ENCODE measurements at regions not wholly inside any gene's neighbourhood (a gene's known extent, or its start where the extent isn't known, plus 50 kb on each side); places are given as distances from the start of the nearest gene placed in this dataset.
A peak's percentile ranks its signal among the peaks of the same experiment; 100 is the strongest.

DNA sequence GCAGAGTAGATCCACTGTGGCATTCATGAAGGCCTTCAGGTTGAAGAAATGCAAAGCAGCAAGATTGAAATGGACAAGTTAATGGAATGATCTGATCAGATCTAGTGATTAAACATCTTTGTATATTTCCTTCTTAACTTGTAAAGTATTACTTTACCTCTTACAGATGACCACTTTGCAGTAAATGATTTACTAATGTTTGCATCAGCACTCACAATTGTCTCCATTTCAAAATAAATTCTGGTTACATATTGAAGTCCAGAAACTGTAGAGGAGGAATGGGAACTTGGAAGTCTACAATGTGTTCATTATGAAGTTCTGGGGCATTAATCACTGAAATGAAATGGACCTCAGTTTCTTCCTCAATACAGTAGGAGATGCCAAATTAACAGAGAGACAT is 380.8 kb downstream of the FOXO1 start:
- CTCF ChIA-PET = no interaction called here
- intact Hi-C loops (cut with micrococcal nuclease) = no loop called here
- H3K9me3 Mint-ChIP-seq = no peaks in the 10 kb centered on the region
- H3K4me3 Mint-ChIP-seq = no peak overlapping the region
- no peak overlapping the region for H3K27ac Mint-ChIP-seq
- peaks cover 11% of the 10 kb centered on the region for H3K4me1 Mint-ChIP-seq (ENCODE audit: low read depth)
- no peaks in the 10 kb centered on the region for H3K27me3 Mint-ChIP-seq (ENCODE audit: low read depth)
- H3K36me3 Mint-ChIP-seq (ENCODE audit: low read depth) = no peaks in the 10 kb centered on the region
- no peak for DNase-seq

- no peak for DNase-seq
- Mint-ChIP-seq H3K4me1 (ENCODE audit: low read depth) (peaks cover 19% of the 10 kb centered on the region), H3K4me3 (no peak overlapping the region), H3K36me3 (ENCODE audit: low read depth) (no peaks in the 10 kb centered on the region), H3K9me3 (no peaks in the 10 kb centered on the region), H3K27ac (no peak overlapping the region), H3K27me3 (ENCODE audit: low read depth) (no peaks in the 10 kb centered on the region)
- CTCF ChIA-PET = interaction anchor here (0.7 to 1.9 kb wide), 2 partner anchors 28 to 218 kb away, joined by 4 to 5 read pairs; no protein-coding TSS in a partner anchor
- intact Hi-C loops (cut with micrococcal nuclease) = no loop called here
These were observed 379.0 kb downstream of the FOXO1 start for GRCh38 chr13:40287428-40287827.

GRCh38 chr13:40288259-40288658 is 378.2 kb downstream of the FOXO1 start:
- Mint-ChIP-seq H3K4me1 (ENCODE audit: low read depth) (peaks cover 22% of the 10 kb centered on the region), H3K36me3 (ENCODE audit: low read depth) (no peaks in the 10 kb centered on the region), H3K27ac (no peak overlapping the region), H3K9me3 (no peaks in the 10 kb centered on the region), H3K4me3 (no peak overlapping the region), H3K27me3 (ENCODE audit: low read depth) (no peaks in the 10 kb centered on the region)
- no peak for DNase-seq
- CTCF ChIA-PET = interaction anchor here (1.9 kb wide), 1 partner anchor 28 kb away, joined by 5 read pairs; no protein-coding TSS in a partner anchor
- intact Hi-C loops (cut with micrococcal nuclease) = no loop called here

DNA sequence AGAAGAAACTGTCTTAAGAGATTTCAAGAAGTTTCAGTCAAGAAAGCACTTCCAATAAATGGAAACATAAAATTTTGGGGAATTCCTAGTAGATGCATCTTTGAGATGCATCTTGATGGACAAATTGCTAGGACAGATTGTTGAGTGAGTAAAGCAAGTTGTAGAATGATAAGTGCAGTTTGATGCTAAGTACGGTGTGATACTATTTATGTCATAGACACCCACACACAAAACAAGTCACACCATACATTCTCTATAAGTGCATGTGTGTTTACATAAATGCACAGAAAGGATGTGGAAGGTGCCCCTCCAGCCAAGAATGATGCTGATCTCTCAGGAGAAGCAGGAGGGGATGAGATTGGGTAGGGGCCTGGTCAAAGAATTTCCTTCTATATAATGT is 375.7 kb downstream of the FOXO1 start:
- peaks cover 22% of the 10 kb centered on the region for H3K4me1 Mint-ChIP-seq (ENCODE audit: low read depth)
- no peak overlapping the region for H3K4me3 Mint-ChIP-seq
- CTCF ChIA-PET = no interaction called here
- H3K9me3 Mint-ChIP-seq = no peaks in the 10 kb centered on the region
- no peak overlapping the region for H3K27ac Mint-ChIP-seq
- no peaks in the 10 kb centered on the region for H3K27me3 Mint-ChIP-seq (ENCODE audit: low read depth)
- intact Hi-C loops (cut with micrococcal nuclease) = no loop called here
- peaks cover 2% of the 10 kb centered on the region for H3K36me3 Mint-ChIP-seq (ENCODE audit: low read depth)
- DNase-seq = no peak

GRCh38 chr13:40292108-40292507 is 374.3 kb downstream of the FOXO1 start:
- peaks cover 4% of the 10 kb centered on the region for H3K36me3 Mint-ChIP-seq (ENCODE audit: low read depth)
- no peak overlapping the region for H3K27ac Mint-ChIP-seq
- no peaks in the 10 kb centered on the region for H3K27me3 Mint-ChIP-seq (ENCODE audit: low read depth)
- intact Hi-C loops (cut with micrococcal nuclease) = no loop called here
- H3K4me3 Mint-ChIP-seq = no peak overlapping the region
- CTCF ChIA-PET = no interaction called here
- DNase-seq = no peak
- peaks cover 7% of the 10 kb centered on the region for H3K9me3 Mint-ChIP-seq
- H3K4me1 Mint-ChIP-seq (ENCODE audit: low read depth) = peaks cover 22% of the 10 kb centered on the region

DNA sequence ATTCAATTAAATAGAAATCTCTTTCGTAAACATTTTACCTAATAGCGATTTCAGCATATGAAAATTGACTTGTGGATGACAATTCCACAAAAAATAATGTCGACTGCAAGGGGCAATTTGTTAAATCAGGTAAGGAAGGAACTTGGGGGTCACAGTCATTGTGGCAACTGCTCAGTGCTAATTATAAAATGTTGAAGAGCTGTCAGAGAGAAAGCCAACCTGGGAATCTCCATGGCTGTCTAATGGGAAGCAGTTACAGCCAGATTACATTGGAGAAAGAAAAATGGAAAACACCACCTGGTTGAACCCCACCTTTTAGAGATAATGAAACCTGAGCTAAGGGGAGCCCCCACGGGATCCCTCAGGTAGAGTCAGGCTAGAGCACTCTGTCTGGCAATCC is 373.9 kb downstream of the FOXO1 start:
- H3K4me3 Mint-ChIP-seq = no peak overlapping the region
- CTCF ChIA-PET = no interaction called here
- no peaks in the 10 kb centered on the region for H3K27me3 Mint-ChIP-seq (ENCODE audit: low read depth)
- intact Hi-C loops (cut with micrococcal nuclease) = no loop called here
- peaks cover 7% of the 10 kb centered on the region for H3K9me3 Mint-ChIP-seq
- DNase-seq = no peak
- H3K36me3 Mint-ChIP-seq (ENCODE audit: low read depth) = peaks cover 4% of the 10 kb centered on the region
- no peak overlapping the region for H3K27ac Mint-ChIP-seq
- H3K4me1 Mint-ChIP-seq (ENCODE audit: low read depth) = peaks cover 22% of the 10 kb centered on the region

DNA sequence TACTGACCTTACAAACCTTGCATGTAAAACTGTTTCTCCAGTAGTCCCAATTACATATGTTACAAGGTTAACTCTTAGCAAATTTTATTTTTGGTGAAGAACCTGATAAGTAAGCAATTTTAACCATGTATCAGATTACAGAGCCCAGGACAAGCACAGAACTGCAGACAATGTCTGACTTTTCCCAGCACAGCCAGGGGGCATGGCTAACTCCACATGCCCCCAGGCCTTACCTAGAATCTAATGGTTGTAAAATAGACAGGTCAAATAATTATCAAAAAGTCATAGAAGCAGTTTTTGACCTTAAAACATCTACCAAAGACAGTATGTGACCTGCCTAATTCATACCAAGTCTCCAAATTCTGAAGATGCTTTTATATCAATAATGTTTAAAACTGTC is 364.1 kb downstream of the FOXO1 start:
- CTCF ChIA-PET = no interaction called here
- H3K4me1 Mint-ChIP-seq (ENCODE audit: low read depth) = peaks cover 26% of the 10 kb centered on the region
- intact Hi-C loops (cut with micrococcal nuclease) = no loop called here
- H3K9me3 Mint-ChIP-seq = peaks cover 35% of the 10 kb centered on the region
- peaks cover 18% of the 10 kb centered on the region for H3K36me3 Mint-ChIP-seq (ENCODE audit: low read depth)
- no peak overlapping the region for H3K4me3 Mint-ChIP-seq
- no peak overlapping the region for H3K27ac Mint-ChIP-seq
- no peak for DNase-seq
- no peaks in the 10 kb centered on the region for H3K27me3 Mint-ChIP-seq (ENCODE audit: low read depth)

DNA sequence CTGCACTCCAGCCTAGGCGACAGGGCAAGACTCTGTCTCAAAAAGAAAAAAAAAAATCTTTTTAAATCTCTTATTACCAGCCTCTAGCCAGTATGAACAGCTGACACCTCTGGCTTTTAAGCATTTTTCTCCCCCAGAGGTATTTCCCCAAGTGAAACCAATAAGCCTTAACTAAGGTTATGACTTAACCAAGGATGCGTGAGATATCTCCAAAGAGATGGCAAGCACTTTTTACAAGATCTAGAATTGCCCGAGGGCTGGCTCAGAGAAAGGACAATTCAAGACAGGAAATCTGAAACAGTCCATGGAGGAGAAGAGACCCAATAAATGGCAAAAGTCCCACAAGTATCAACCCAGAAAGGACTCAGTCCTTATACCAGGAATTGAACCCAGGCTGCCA is 362.1 kb downstream of the FOXO1 start:
- Mint-ChIP-seq H3K36me3 (ENCODE audit: low read depth) (peaks cover 18% of the 10 kb centered on the region), H3K4me1 (ENCODE audit: low read depth) (peaks cover 34% of the 10 kb centered on the region), H3K27me3 (ENCODE audit: low read depth) (no peaks in the 10 kb centered on the region), H3K9me3 (peaks cover 34% of the 10 kb centered on the region), H3K27ac (no peak overlapping the region), H3K4me3 (no peak overlapping the region)
- no peak for DNase-seq
- intact Hi-C loops (cut with micrococcal nuclease) = no loop called here
- CTCF ChIA-PET = no interaction called here

- H3K27ac Mint-ChIP-seq = peak overlapping the region; percentile 4
- DNase-seq = peak; percentile 80
- CTCF ChIA-PET = interaction anchor here (0.5 to 1.2 kb wide), 3 partner anchors 9 to 173 kb away, joined by 3 to 4 read pairs (median 3); no protein-coding TSS in a partner anchor
These were observed 359.6 kb downstream of the FOXO1 start for GRCh38 chr13:40306817-40307216.

GRCh38 chr13:40309881-40310280 is 356.6 kb downstream of the FOXO1 start:
- intact Hi-C loops (cut with micrococcal nuclease) = no loop called here
- peaks cover 48% of the 10 kb centered on the region for H3K4me1 Mint-ChIP-seq (ENCODE audit: low read depth)

More at GRCh38 chr13:40306817-40307216, 359.6 kb downstream of the FOXO1 start:
- H3K9me3 Mint-ChIP-seq = peaks cover 24% of the 10 kb centered on the region
- peaks cover 38% of the 10 kb centered on the region for H3K4me1 Mint-ChIP-seq (ENCODE audit: low read depth)
- no peaks in the 10 kb centered on the region for H3K27me3 Mint-ChIP-seq (ENCODE audit: low read depth)
- H3K36me3 Mint-ChIP-seq (ENCODE audit: low read depth) = peaks cover 11% of the 10 kb centered on the region
- no peak overlapping the region for H3K4me3 Mint-ChIP-seq
- intact Hi-C loops (cut with micrococcal nuclease) = no loop called here

DNA sequence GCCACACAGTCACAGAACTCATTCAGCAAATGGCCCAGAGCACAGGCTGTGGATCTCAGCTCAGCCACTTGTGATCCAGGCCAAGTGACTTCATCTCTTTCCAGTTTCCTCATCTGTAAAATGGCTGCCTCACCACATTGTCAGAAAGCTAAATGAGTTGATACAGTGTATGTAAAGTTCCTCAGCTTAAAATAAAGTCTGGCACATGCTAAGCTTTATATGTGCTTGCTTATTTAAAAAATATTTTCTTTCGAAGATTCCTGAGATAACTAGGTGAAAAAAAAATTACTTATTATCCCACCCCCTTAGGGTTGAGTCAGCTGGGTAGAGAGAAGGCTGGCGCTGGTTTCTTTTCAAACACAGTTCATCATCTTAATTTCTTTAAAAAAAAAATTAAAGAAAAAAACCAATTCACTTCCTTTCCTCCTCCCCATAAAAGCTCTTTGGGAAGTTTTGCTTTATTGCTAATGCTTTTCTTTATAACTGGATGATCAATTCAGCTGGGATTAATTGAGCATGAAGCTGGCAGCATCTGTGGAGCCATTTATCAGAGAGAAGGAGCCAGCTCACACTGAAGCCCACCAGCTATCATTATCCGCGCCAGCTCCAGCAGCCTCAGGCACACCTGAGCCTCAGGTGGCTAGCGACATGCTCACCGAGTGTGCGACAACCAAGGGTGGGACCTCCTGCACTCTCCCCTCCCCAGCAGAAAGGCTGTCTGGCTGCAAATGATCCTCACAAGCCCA is 354.9 kb downstream of the FOXO1 start:
- Mint-ChIP-seq H3K36me3 (ENCODE audit: low read depth) (peaks cover 2% of the 10 kb centered on the region), H3K27me3 (ENCODE audit: low read depth) (no peaks in the 10 kb centered on the region), H3K9me3 (peaks cover 5% of the 10 kb centered on the region), H3K4me1 (ENCODE audit: low read depth) (peaks cover 54% of the 10 kb centered on the region), H3K4me3 (no peak overlapping the region), H3K27ac (no peak overlapping the region)
- intact Hi-C loops (cut with micrococcal nuclease) = no loop called here
- CTCF ChIA-PET = interaction anchor here (0.5 to 0.6 kb wide), 3 partner anchors 230 to 369 kb away, joined by 3 read pairs; no protein-coding TSS in a partner anchor
- no peak for DNase-seq

More at GRCh38 chr13:40309881-40310280, 356.6 kb downstream of the FOXO1 start:
- no peak for DNase-seq
- Mint-ChIP-seq H3K4me3 (no peak overlapping the region), H3K27ac (no peak overlapping the region), H3K9me3 (peaks cover 13% of the 10 kb centered on the region), H3K27me3 (ENCODE audit: low read depth) (no peaks in the 10 kb centered on the region), H3K36me3 (ENCODE audit: low read depth) (peaks cover 8% of the 10 kb centered on the region)
- CTCF ChIA-PET = no interaction called here

DNA sequence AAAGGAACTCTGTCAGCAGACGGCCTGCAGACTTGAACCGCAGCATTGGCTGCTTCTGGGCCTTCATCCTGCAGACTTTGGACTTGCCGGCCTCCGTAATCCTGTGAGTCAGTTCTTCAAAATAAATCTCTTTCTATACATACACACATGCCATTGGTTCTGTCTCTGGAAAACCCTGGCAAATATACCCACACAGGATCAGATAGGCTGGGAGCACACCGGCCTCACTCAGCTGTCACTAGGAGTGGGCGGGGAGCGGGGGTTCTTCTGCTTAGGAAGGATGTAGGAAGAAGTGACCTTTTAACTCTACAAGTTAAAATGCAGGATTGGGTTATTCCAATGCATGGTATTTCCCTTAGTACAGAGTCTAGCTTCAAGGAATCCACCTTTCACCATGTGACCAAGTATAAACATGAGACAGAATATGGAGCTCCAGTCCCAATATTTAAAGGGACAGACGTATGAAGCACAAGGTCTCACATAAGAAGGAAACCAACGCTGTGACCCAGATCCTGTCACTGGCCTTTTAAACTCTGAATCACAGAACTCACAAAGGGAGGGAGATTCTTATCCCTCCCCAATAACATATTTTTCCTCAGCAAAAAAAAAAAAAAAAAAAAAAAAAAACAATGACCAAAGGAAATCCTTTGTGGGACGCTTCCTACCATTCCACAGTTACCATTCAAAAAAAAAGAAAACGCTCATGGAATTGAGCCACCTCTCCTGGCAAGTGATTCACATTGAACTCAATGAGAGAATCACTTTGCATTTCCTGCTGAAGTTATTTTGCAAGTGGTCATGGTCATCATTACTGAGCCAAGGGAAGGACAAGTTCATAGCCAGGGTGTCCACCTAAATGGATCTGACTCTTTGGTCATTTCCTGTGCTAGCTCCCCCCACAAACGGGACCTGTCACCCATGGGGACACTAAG is 352.9 kb downstream of the FOXO1 start:
- no peak overlapping the region for H3K4me3 Mint-ChIP-seq
- CTCF ChIA-PET = no interaction called here
- DNase-seq = no peak
- no peaks in the 10 kb centered on the region for H3K9me3 Mint-ChIP-seq
- H3K27ac Mint-ChIP-seq = no peak overlapping the region
- intact Hi-C loops (cut with micrococcal nuclease) = loop anchor here (2.0 kb wide), 5 partner anchors 59 to 349 kb away; no protein-coding TSS in a partner anchor
- H3K4me1 Mint-ChIP-seq (ENCODE audit: low read depth) = peaks cover 56% of the 10 kb centered on the region
- no peaks in the 10 kb centered on the region for H3K27me3 Mint-ChIP-seq (ENCODE audit: low read depth)
- H3K36me3 Mint-ChIP-seq (ENCODE audit: low read depth) = no peaks in the 10 kb centered on the region
